ENCODE measurements at regions not wholly inside any gene's neighbourhood (a gene's known extent, or its start where the extent isn't known, plus 50 kb on each side); places are given as distances from the start of the nearest gene placed in this dataset.

- H3K27ac Mint-ChIP-seq, result no peak overlapping the region
- no peak overlapping the region for H3K4me3 ChIP-seq
- no peak overlapping the region for H3K4me2 ChIP-seq
- H4K20me1 ChIP-seq (replicated peaks; ENCODE audit: insufficient read depth), result no peaks in the 10 kb centered on the region
- DNase-seq (ENCODE audit: low spot score) (no peak), ATAC-seq (no peak)
- H3K9me3 Mint-ChIP-seq, result no peaks in the 10 kb centered on the region
- H3K36me3 ChIP-seq (ENCODE audit: insufficient read depth), result no peaks in the 10 kb centered on the region
- H3K4me1 ChIP-seq (ENCODE audit: insufficient read depth), result no peaks in the 10 kb centered on the region
- no peak overlapping the region for H2AFZ ChIP-seq
- H3F3A ChIP-seq (replicated peaks; ENCODE audit: low read depth), result no peaks in the 10 kb centered on the region
- H3K4me1 Mint-ChIP-seq, result no peaks in the 10 kb centered on the region
- no peaks in the 10 kb centered on the region for H3K9me2 ChIP-seq (ENCODE audit: insufficient read depth)
- no peak overlapping the region for H3K4me3 Mint-ChIP-seq
- H3K27me3 ChIP-seq (ENCODE audit: insufficient read depth), result no peaks in the 10 kb centered on the region
- no peaks in the 10 kb centered on the region for H3K79me2 ChIP-seq (replicated peaks; ENCODE audit: insufficient read depth)
- no peak for TF ChIP-seq REST (IDR thresholded peaks at IDR 0.05; ENCODE audit: unreplicated experiment)
- TF ChIP-seq ZNF331 (CRISPR knock-in tag; IDR thresholded peaks at IDR 0.05; ENCODE audit: low read depth), result no peak
- no peak for TF ChIP-seq EZH2 (IDR thresholded peaks at IDR 0.05; ENCODE audit: low read depth, unreplicated experiment)
- no peak for TF ChIP-seq ZNF114 (CRISPR knock-in tag; IDR thresholded peaks at IDR 0.05)
- no peak for TF ChIP-seq CREB1 (CRISPR knock-in tag; IDR thresholded peaks at IDR 0.05; ENCODE audit: low read depth)
- TF ChIP-seq, protein P1, sequence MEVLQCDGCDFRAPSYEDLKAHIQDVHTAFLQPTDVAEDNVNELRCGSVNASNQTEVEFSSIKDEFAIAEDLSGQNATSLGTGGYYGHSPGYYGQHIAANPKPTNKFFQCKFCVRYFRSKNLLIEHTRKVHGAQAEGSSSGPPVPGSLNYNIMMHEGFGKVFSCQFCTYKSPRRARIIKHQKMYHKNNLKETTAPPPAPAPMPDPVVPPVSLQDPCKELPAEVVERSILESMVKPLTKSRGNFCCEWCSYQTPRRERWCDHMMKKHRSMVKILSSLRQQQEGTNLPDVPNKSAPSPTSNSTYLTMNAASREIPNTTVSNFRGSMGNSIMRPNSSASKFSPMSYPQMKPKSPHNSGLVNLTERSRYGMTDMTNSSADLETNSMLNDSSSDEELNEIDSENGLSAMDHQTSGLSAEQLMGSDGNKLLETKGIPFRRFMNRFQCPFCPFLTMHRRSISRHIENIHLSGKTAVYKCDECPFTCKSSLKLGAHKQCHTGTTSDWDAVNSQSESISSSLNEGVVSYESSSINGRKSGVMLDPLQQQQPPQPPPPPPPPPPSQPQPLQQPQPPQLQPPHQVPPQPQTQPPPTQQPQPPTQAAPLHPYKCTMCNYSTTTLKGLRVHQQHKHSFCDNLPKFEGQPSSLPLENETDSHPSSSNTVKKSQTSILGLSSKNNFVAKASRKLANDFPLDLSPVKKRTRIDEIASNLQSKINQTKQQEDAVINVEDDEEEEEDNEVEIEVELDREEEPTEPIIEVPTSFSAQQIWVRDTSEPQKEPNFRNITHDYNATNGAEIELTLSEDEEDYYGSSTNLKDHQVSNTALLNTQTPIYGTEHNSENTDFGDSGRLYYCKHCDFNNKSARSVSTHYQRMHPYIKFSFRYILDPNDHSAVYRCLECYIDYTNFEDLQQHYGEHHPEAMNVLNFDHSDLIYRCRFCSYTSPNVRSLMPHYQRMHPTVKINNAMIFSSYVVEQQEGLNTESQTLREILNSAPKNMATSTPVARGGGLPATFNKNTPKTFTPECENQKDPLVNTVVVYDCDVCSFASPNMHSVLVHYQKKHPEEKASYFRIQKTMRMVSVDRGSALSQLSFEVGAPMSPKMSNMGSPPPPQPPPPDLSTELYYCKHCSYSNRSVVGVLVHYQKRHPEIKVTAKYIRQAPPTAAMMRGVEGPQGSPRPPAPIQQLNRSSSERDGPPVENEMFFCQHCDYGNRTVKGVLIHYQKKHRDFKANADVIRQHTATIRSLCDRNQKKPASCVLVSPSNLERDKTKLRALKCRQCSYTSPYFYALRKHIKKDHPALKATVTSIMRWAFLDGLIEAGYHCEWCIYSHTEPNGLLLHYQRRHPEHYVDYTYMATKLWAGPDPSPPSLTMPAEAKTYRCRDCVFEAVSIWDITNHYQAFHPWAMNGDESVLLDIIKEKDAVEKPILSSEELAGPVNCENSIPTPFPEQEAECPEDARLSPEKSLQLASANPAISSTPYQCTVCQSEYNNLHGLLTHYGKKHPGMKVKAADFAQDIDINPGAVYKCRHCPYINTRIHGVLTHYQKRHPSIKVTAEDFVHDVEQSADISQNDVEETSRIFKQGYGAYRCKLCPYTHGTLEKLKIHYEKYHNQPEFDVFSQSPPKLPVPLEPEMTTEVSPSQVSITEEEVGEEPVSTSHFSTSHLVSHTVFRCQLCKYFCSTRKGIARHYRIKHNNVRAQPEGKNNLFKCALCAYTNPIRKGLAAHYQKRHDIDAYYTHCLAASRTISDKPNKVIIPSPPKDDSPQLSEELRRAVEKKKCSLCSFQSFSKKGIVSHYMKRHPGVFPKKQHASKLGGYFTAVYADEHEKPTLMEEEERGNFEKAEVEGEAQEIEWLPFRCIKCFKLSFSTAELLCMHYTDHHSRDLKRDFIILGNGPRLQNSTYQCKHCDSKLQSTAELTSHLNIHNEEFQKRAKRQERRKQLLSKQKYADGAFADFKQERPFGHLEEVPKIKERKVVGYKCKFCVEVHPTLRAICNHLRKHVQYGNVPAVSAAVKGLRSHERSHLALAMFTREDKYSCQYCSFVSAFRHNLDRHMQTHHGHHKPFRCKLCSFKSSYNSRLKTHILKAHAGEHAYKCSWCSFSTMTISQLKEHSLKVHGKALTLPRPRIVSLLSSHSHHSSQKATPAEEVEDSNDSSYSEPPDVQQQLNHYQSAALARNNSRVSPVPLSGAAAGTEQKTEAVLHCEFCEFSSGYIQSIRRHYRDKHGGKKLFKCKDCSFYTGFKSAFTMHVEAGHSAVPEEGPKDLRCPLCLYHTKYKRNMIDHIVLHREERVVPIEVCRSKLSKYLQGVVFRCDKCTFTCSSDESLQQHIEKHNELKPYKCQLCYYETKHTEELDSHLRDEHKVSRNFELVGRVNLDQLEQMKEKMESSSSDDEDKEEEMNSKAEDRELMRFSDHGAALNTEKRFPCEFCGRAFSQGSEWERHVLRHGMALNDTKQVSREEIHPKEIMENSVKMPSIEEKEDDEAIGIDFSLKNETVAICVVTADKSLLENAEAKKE (CRISPR knock-in tag; IDR thresholded peaks at IDR 0.05), result no peak
- TF ChIP-seq EZH2phosphoT487 (IDR thresholded peaks at IDR 0.05; ENCODE audit: unreplicated experiment), result no peak
- TF ChIP-seq NANOG (IDR thresholded peaks at IDR 0.05; ENCODE audit: borderline replicate concordance), result no peak
- TF ChIP-seq, protein P2, sequence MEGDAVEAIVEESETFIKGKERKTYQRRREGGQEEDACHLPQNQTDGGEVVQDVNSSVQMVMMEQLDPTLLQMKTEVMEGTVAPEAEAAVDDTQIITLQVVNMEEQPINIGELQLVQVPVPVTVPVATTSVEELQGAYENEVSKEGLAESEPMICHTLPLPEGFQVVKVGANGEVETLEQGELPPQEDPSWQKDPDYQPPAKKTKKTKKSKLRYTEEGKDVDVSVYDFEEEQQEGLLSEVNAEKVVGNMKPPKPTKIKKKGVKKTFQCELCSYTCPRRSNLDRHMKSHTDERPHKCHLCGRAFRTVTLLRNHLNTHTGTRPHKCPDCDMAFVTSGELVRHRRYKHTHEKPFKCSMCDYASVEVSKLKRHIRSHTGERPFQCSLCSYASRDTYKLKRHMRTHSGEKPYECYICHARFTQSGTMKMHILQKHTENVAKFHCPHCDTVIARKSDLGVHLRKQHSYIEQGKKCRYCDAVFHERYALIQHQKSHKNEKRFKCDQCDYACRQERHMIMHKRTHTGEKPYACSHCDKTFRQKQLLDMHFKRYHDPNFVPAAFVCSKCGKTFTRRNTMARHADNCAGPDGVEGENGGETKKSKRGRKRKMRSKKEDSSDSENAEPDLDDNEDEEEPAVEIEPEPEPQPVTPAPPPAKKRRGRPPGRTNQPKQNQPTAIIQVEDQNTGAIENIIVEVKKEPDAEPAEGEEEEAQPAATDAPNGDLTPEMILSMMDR (conservative IDR thresholded peaks at IDR 0.05; ENCODE audit: low read depth in 2 of 2), result no peak
- no peak for TF ChIP-seq ETS1 (IDR thresholded peaks at IDR 0.05)
- no peak for TF ChIP-seq STAT1 (IDR thresholded peaks at IDR 0.05; ENCODE audit: unreplicated experiment)
- TF ChIP-seq JUNB (IDR thresholded peaks at IDR 0.05; ENCODE audit: unreplicated experiment), result no peak
- no peak for TF ChIP-seq POLR2AphosphoS5 (IDR thresholded peaks at IDR 0.05; ENCODE audit: low read depth)
- H3K27ac ChIP-seq (ENCODE audit: low read depth), result no peak overlapping the region
- no peaks in the 10 kb centered on the region for H3K36me3 Mint-ChIP-seq (ENCODE audit: low read depth)
- H3K27me3 Mint-ChIP-seq (ENCODE audit: insufficient read depth, low read depth, poor library complexity), result no peaks in the 10 kb centered on the region
These were observed 119.1 kb upstream of the ATXN7L3B start for GRCh38 chr12:74418573-74418972.

Data from GM23338 (cell line).